Brain microvascular endothelial cell (primary cell): ENCODE measurements at regions not wholly inside any gene's neighbourhood (a gene's known extent, or its start where the extent isn't known, plus 50 kb on each side); places are given as distances from the start of the nearest gene placed in this dataset.
A peak's percentile ranks its signal among the peaks of the same experiment; 100 is the strongest.

ENCODE experiments used
- DNase-seq: peaks from one replicate; pipeline ENCODE4 v3.0.0-alpha.2; 2020
- H3K27ac ChIP-seq: fragments of 250-450 bp; sonication (Bioruptor Pico); 2 replicates; pipeline ENCODE4 v1.5.1; 2020; ENCODE audit warnings: mild to moderate bottlenecking, moderate library complexity
- H3K27me3 ChIP-seq: fragments of 250-450 bp; sonication (Bioruptor Pico); replicated peaks from 2 replicates; pipeline ENCODE4 v1.5.1; 2020; ENCODE audit warnings: mild to moderate bottlenecking
- H3K36me3 ChIP-seq: fragments of 250-450 bp; sonication (Bioruptor Pico); replicated peaks from 2 replicates; pipeline ENCODE4 v1.5.1; 2020; ENCODE audit warnings: mild to moderate bottlenecking
- H3K4me3 ChIP-seq: 2 replicates; pipeline ENCODE4 v1.5.1; 2011; ENCODE audit warnings: low read depth, mild to moderate bottlenecking, control low read depth, low read length, moderate library complexity
- in situ Hi-C: cut with HindIII; loops from 2 replicates; pipeline ENCODE4 v1.10.0; 2017; ENCODE audit warnings: low sequenced_read_pairs, low pct_ligation_motif_present
- TF ChIP-seq, protein P1 (sequence below): IDR thresholded peaks from 2 replicates; pipeline ENCODE4 v1.5.1; 2011; ENCODE audit warnings: low read depth, mild to moderate bottlenecking, moderate library complexity, low read length, control low read depth, inconsistent platforms; ENCODE audit errors: missing control alignments

DNA sequence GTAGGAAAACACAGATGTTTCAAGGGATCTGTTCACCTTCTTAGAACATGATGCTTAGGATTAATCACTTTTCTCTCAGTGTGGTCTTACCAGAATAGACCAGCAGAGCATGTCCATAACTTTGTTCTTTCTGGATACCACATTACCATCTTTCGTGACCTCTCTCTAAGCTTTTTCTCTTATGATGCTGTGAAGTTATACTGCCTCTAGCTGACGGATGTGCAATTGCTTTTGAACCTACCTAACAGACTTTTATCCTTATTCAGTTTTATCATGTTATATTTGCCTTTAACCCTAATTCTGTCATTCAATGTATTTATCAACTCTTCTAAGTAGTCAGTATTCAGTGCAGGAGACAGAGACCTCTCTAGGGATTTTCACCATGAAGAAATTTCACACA, 246.7 kb downstream of the DACT1 start:
- H3K27me3 ChIP-seq, result no peaks in the 10 kb centered on the region
- no peaks in the 10 kb centered on the region for H3K36me3 ChIP-seq
- H3K27ac ChIP-seq, result no peak overlapping the region
- in situ Hi-C loops, result no loop called here
- no peak for DNase-seq
- TF ChIP-seq, protein P1, sequence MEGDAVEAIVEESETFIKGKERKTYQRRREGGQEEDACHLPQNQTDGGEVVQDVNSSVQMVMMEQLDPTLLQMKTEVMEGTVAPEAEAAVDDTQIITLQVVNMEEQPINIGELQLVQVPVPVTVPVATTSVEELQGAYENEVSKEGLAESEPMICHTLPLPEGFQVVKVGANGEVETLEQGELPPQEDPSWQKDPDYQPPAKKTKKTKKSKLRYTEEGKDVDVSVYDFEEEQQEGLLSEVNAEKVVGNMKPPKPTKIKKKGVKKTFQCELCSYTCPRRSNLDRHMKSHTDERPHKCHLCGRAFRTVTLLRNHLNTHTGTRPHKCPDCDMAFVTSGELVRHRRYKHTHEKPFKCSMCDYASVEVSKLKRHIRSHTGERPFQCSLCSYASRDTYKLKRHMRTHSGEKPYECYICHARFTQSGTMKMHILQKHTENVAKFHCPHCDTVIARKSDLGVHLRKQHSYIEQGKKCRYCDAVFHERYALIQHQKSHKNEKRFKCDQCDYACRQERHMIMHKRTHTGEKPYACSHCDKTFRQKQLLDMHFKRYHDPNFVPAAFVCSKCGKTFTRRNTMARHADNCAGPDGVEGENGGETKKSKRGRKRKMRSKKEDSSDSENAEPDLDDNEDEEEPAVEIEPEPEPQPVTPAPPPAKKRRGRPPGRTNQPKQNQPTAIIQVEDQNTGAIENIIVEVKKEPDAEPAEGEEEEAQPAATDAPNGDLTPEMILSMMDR, result peak; percentile 17
- no peak overlapping the region for H3K4me3 ChIP-seq

DNA sequence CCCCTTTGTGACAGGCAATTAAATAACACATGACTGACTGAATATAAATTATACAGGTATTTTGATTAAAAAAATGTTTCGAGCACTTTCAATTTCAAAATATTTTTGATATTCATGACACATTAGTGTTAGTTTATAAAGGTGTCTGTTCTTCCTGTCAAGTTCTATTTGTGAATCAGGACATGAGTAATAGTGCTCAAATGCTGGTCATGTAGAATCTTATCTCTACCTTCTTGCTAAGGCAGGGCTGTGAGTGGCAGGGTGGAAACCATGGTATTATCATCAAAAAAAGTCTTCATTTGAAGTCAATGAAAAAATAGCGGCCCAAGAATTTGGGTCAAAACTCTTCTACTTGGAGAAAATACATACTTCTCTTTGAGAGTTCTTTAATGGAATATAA, 250.2 kb downstream of the DACT1 start:
- Histone ChIP-seq H3K27ac (no peak overlapping the region), H3K36me3 (no peaks in the 10 kb centered on the region), H3K4me3 (no peak overlapping the region), H3K27me3 (no peaks in the 10 kb centered on the region)
- TF ChIP-seq, protein P1, result no peak
- in situ Hi-C loops, result no loop called here
- DNase-seq, result no peak

DNA sequence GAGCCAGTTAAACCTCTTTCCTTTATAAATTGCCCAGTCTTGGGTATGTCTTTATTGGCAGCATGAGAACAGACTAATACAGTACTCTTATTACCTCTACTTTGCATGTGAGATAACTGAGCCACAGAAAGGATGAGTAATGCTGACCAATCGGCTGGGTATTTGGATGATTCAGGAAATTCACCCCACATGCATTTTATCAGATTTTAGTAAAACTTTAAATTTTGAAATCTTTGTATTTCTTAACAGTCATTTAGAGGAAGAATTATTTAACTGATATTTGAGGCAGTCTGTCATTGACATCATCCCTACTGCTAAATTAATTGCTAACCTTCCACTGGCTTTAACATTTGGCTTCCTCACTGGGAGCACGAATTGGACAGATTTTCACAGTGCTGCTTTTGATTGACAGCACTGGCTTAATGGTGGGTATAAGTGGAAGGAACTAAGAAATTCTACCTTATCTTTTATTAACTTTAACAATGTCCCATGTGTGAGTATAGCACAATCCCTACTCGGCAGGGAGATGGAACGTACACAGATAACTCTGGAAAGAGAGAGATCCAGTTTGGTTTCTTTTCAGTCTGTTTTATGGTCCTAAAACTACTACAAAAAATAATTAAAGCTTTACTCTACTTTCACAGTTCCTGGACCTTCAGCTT, 261.0 kb downstream of the DACT1 start:
- H3K27me3 ChIP-seq, result no peaks in the 10 kb centered on the region
- H3K4me3 ChIP-seq, result no peak overlapping the region
- TF ChIP-seq, protein P1, result no peak
- DNase-seq, result peak; percentile 96
- no peaks in the 10 kb centered on the region for H3K36me3 ChIP-seq
- H3K27ac ChIP-seq, result peak overlapping the region; percentile 98
- in situ Hi-C loops, result no loop called here

DNA sequence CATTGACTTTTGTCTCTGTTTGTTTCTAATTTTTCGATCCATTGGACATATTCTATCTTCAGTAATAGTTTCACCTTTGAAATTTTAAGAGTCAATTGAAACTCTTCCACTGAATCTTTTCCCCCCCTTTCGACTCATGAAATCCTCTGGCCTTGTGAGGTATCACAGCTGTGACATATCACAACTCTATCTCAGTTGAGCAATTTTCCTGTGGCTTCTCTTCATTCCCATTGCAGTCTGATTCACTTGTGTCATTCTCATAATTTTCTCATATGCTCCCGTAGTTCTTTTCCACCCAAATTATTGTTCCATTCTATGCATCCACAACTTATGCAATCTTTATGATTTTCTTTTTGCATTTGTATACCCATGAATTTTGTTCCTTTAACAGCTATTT, 261.6 kb downstream of the DACT1 start:
- Histone ChIP-seq H3K36me3 (no peaks in the 10 kb centered on the region), H3K27me3 (no peaks in the 10 kb centered on the region), H3K4me3 (no peak overlapping the region), H3K27ac (peak overlapping the region; percentile 98)
- TF ChIP-seq, protein P1, result no peak
- in situ Hi-C loops, result no loop called here
- DNase-seq, result peak; percentile 83

DNA sequence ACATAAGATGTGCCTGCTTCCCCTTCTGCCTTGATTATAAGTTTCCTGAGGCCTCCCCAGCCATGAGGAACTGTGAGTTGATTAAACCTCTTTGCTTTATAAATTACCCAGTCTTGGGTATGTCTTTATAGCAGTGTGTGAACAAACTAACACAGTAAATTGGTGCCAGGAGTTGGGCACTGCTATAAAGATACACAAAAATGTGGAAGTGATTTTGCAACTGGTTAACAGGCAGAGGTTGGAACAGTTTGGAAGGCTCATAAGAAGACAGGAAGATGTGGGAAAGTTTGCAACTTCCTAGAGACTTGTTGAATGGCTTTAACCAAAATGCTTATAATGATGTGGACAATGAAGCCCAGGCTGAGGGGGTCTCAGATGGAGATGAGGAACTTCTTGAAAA, 264.1 kb downstream of the DACT1 start:
- H3K27me3 ChIP-seq, result no peaks in the 10 kb centered on the region
- in situ Hi-C loops, result no loop called here
- TF ChIP-seq, protein P1, result no peak
- no peak overlapping the region for H3K27ac ChIP-seq
- H3K36me3 ChIP-seq, result no peaks in the 10 kb centered on the region
- no peak for DNase-seq
- no peak overlapping the region for H3K4me3 ChIP-seq

DNA sequence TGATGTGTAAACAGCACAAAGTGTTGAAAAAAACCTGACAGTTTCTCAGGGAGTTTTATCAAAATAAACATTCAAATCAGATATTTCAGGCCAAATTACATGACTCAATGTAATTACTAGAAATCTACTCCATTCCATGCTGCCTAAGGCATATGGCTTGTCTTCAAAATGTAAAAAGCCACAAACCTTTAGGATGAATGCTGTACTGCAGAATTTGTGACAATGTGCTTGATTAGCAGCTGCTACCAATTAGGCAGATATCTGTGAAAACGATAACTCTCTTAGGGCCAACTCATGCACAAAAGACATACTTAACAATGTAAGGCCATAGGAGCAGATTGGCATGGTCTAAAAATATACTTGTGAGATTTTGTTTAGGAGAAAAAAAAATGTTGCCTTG, 267.0 kb downstream of the DACT1 start:
- Histone ChIP-seq H3K27ac (no peak overlapping the region), H3K4me3 (no peak overlapping the region), H3K27me3 (no peaks in the 10 kb centered on the region), H3K36me3 (no peaks in the 10 kb centered on the region)
- DNase-seq, result no peak
- TF ChIP-seq, protein P1, result no peak
- in situ Hi-C loops, result no loop called here
